GM12875 (cell line): ENCODE measurements at regions not wholly inside any gene's neighbourhood (a gene's known extent, or its start where the extent isn't known, plus 50 kb on each side); places are given as distances from the start of the nearest gene placed in this dataset.

Experiments used
- H3K4me3 ChIP-seq: one replicate; pipeline ENCODE4 v1.5.1; 2011; ENCODE audit warnings: low read depth, low read length, control low read depth
- TF ChIP-seq, protein P1 (sequence below): IDR thresholded peaks from 2 replicates; pipeline ENCODE4 v1.5.1; 2011; ENCODE audit warnings: low read depth, mild to moderate bottlenecking, control low read depth, inconsistent platforms, low read length, moderate library complexity, borderline replicate concordance; ENCODE audit not compliant: insufficient read depth

DNA sequence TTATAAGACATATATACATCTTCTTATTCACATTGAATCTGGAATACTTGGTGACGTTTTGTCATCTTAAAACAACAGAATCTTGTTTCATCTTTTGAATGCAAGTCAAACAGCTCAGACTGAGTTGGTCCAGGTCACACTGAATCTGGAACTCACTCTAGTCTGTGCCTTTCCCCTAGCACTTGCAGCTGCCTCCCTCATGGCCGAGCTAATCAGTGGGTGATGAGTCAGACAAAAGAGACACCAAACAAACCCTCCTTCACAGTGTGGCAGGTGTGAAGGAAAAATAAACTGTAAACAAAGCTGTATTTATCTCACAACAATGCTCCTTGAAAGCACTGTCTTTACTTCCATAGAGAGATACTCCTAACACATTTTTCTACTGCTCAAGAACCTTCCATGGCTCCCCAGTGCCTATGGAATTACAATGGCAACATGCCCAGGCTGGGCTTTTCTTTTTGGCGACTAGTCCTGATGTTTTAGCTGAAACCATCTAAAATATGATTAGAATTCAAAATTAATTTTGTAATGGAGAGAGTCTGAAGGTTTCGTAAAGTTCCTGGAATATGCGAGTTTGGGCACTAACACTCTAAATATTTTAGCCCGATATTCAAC lies 140.0 kb downstream of the ZNF365 start:
- H3K4me3 ChIP-seq = no peak overlapping the region

GRCh38 chr10:62517252-62517651 lies 143.1 kb downstream of the ZNF365 start:
- TF ChIP-seq, protein P1, sequence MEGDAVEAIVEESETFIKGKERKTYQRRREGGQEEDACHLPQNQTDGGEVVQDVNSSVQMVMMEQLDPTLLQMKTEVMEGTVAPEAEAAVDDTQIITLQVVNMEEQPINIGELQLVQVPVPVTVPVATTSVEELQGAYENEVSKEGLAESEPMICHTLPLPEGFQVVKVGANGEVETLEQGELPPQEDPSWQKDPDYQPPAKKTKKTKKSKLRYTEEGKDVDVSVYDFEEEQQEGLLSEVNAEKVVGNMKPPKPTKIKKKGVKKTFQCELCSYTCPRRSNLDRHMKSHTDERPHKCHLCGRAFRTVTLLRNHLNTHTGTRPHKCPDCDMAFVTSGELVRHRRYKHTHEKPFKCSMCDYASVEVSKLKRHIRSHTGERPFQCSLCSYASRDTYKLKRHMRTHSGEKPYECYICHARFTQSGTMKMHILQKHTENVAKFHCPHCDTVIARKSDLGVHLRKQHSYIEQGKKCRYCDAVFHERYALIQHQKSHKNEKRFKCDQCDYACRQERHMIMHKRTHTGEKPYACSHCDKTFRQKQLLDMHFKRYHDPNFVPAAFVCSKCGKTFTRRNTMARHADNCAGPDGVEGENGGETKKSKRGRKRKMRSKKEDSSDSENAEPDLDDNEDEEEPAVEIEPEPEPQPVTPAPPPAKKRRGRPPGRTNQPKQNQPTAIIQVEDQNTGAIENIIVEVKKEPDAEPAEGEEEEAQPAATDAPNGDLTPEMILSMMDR = no peak
- H3K4me3 ChIP-seq = no peak overlapping the region

More for the DNA sequence above, 140.0 kb downstream of the ZNF365 start:
- TF ChIP-seq, protein P1 = no peak

- H3K4me3 ChIP-seq = peak overlapping the region; percentile 15
These were observed 153.1 kb downstream of the ZNF365 start for GRCh38 chr10:62527019-62527827.

DNA sequence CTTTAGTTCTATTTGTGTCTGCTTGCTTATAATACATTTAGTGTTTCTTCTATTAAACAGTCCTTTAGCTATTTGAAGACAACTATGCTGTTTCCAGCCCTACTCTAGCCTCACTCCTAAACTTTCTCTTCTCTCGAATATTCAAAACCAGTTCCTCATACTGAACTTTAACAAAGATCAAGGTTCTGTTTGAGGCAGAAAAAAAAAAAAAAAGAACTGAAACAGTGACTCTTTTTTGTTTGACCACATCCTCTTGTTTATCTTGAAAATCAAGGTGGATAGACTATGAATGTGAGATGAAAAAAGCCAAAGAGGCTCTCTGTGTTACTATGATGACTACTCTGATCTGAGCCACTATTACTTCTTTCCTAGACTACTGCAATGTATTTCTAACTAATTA lies 154.3 kb downstream of the ZNF365 start:
- TF ChIP-seq, protein P1 = no peak
- no peak overlapping the region for H3K4me3 ChIP-seq

More at GRCh38 chr10:62527019-62527827, 153.1 kb downstream of the ZNF365 start:
- TF ChIP-seq, protein P1 = no peak

DNA sequence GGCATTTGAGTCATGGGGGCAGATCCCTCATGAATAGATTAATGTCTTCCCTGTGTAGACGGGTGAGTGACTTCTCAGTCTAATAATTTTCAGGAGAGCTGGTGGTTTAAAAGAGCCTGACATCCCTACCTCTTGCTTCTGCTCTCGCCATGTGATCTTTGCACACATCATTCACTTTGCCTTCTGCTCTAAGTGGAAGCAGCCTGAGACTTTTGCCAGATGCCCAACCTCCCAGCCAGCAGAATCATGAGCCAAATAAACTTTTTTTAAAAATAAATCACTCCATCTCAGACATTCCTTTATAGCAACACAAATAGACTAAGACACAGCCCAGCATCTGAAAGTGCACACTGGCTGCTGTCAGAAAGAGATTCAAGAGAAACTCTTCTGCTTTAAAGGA lies 155.2 kb downstream of the ZNF365 start:
- TF ChIP-seq, protein P1 = no peak
- no peak overlapping the region for H3K4me3 ChIP-seq

- no peak overlapping the region for H3K4me3 ChIP-seq
- TF ChIP-seq, protein P1 = no peak
These were observed 159.9 kb downstream of the ZNF365 start for GRCh38 chr10:62534031-62534430.

DNA sequence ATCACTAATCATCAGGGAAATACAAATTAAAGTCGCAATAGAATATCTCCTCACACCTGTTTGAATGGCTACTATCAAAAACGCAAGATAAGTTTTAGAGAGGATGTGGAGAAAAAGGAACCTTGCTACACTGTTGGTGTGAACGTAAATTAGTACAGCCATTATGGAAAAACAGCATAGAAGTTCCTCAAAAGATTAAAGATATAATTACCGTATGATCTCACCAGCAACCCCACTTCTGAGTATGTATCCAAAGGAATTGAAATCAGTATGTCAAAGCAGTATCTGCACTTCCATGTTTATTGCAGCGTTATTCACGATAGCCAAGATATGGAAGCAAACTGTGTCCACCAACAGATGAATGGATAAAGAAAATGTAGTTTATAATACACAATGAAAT lies 164.4 kb downstream of the ZNF365 start:
- H3K4me3 ChIP-seq = no peak overlapping the region
- TF ChIP-seq, protein P1 = no peak
